ENCODE measurements at regions not wholly inside any gene's neighbourhood (a gene's known extent, or its start where the extent isn't known, plus 50 kb on each side); places are given as distances from the start of the nearest gene placed in this dataset.
"Not testable (repeated sequence)": the region's sequence is repeated elsewhere in the genome, so short reads cannot be mapped to it uniquely, and the experiment has no call there.

DNA sequence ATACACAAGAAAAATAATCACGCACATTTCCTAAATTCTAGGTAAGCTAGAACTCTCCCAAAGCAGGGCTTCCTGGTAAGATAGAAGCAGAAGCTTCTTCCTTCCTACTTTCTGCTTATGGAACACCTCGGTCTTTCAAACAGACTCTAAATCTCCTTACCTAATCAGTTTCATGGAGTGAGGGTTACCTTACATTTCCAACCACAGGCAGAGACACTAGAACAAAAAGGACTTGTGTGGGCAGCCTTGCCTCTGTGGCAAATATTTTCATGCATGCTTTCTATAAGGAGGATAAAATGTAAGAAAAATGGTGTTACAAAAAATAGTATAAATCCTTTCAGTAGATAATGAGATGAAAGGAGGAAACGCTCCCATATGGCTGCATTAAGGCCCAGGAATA is 386.3 kb upstream of the SMIM30 start:
- no peak overlapping the region for H4K91ac ChIP-seq (ENCODE audit: low read depth, low read length)
- WGBS (ENCODE audit: extremely low coverage, insufficient coverage, insufficient read length) = no CpG with 5 or more reads among the region's 3 CpGs

DNA sequence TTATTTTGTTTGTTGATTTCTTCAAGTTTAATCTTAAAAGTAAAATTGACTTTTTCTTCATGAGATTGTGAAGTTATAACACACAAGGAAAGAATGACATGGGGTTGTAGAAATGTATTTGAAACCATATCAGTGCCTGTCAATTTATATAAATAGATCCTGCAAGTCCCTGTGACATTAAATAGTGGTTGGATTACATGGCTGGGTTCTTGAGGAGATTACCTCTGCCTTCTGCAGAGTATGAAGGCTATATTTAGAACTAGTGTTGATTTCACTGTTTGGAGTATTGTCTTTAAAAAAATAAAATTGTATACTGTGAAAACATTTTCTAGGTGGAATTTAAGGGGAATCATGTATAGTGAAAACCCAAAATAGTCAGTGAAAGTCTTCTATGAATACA is 385.8 kb upstream of the SMIM30 start:
- no peak overlapping the region for H3K4me2 ChIP-seq (ENCODE audit: low read length)
- no peak overlapping the region for H4K12ac ChIP-seq (ENCODE audit: low read depth, low read length)
- H3K14ac ChIP-seq (ENCODE audit: low read length) = no peak overlapping the region
- H3K23ac ChIP-seq (ENCODE audit: low read length) = no peak overlapping the region
- H3K18ac ChIP-seq (ENCODE audit: low read length) = no peak overlapping the region
- H2AK5ac ChIP-seq (ENCODE audit: low read length) = no peak overlapping the region
- H3K9ac ChIP-seq (ENCODE audit: low read length) = no peak overlapping the region
- H3K79me2 ChIP-seq (ENCODE audit: control insufficient read depth, insufficient read depth, low read length, poor library complexity) = no peaks in the 10 kb centered on the region
- no peaks in the 10 kb centered on the region for H3K79me1 ChIP-seq (ENCODE audit: low read length)
- H3K4ac ChIP-seq (ENCODE audit: low read depth, low read length) = no peak overlapping the region
- H2BK120ac ChIP-seq (ENCODE audit: insufficient read depth, low read length, poor library complexity) = no peak overlapping the region
- no peak overlapping the region for H4K8ac ChIP-seq (ENCODE audit: low read depth, low read length)
- no peaks in the 10 kb centered on the region for H3K4me1 ChIP-seq (ENCODE audit: control insufficient read depth in 1 of 2, insufficient read depth in 2 of 2, low read length in 2 of 2)
- H2BK12ac ChIP-seq (ENCODE audit: low read length) = no peak overlapping the region
- H3K27ac ChIP-seq (ENCODE audit: low read depth, low read length) = no peak overlapping the region
- no peak overlapping the region for H3K4me3 ChIP-seq (ENCODE audit: low read depth, low read length)
- DNase-seq = no peak
- H3K27me3 ChIP-seq (ENCODE audit: insufficient read depth, low read length) = no peaks in the 10 kb centered on the region
- H2AFZ ChIP-seq (ENCODE audit: insufficient read depth, low read length, poor library complexity) = no peak overlapping the region
- H2BK5ac ChIP-seq (ENCODE audit: low read depth, low read length, poor library complexity) = no peak overlapping the region
- no peak overlapping the region for H4K91ac ChIP-seq (ENCODE audit: low read depth, low read length)
- H3K36me3 ChIP-seq (ENCODE audit: control insufficient read depth in 1 of 2, insufficient read depth in 2 of 2, low read length in 2 of 2) = no peaks in the 10 kb centered on the region
- H3K9me3 ChIP-seq (ENCODE audit: insufficient read depth, low read depth, low read length) = no peaks in the 10 kb centered on the region

More for the DNA sequence above, 386.3 kb upstream of the SMIM30 start:
- Histone ChIP-seq H2BK5ac (ENCODE audit: low read depth, low read length, poor library complexity) (no peak overlapping the region), H3K4me3 (ENCODE audit: low read depth, low read length) (no peak overlapping the region), H3K79me2 (ENCODE audit: control insufficient read depth, insufficient read depth, low read length, poor library complexity) (no peaks in the 10 kb centered on the region), H3K36me3 (ENCODE audit: control insufficient read depth in 1 of 2, insufficient read depth in 2 of 2, low read length in 2 of 2) (no peaks in the 10 kb centered on the region), H4K12ac (ENCODE audit: low read depth, low read length) (no peak overlapping the region), H3K23ac (ENCODE audit: low read length) (no peak overlapping the region), H3K79me1 (ENCODE audit: low read length) (no peaks in the 10 kb centered on the region), H3K14ac (ENCODE audit: low read length) (no peak overlapping the region), H3K9ac (ENCODE audit: low read length) (no peak overlapping the region), H4K8ac (ENCODE audit: low read depth, low read length) (no peak overlapping the region), H2BK12ac (ENCODE audit: low read length) (no peak overlapping the region), H3K27me3 (ENCODE audit: insufficient read depth, low read length) (no peaks in the 10 kb centered on the region), H2AFZ (ENCODE audit: insufficient read depth, low read length, poor library complexity) (no peak overlapping the region), H2BK120ac (ENCODE audit: insufficient read depth, low read length, poor library complexity) (no peak overlapping the region), H2AK5ac (ENCODE audit: low read length) (no peak overlapping the region), H3K4me1 (ENCODE audit: control insufficient read depth in 1 of 2, insufficient read depth in 2 of 2, low read length in 2 of 2) (no peaks in the 10 kb centered on the region), H3K4me2 (ENCODE audit: low read length) (no peak overlapping the region), H3K9me3 (ENCODE audit: insufficient read depth, low read depth, low read length) (no peaks in the 10 kb centered on the region), H3K4ac (ENCODE audit: low read depth, low read length) (no peak overlapping the region), H3K18ac (ENCODE audit: low read length) (no peak overlapping the region), H3K27ac (ENCODE audit: low read depth, low read length) (no peak overlapping the region)
- DNase-seq = no peak

DNA sequence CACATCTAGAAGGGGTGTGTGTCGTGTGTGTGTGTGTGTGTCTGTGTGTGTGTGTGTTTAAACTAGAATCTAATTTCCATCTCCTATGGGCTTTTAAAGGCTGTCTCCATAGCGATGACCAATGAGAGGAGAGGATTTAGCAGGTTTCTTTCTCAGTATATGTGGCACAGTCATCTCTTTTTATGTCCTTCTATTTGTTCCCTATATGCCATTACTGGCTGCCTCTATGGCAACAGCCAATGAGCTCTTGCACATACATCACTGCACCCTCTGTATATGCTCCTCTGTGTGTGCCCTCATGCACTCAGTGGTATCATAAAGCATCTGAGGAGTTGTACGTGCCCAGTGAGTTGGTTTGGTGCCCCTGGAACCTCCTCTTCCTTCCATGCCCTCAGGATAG is 378.2 kb upstream of the SMIM30 start:
- not testable (repeated sequence) for H3K36me3 ChIP-seq (ENCODE audit: control insufficient read depth in 1 of 2, insufficient read depth in 2 of 2, low read length in 2 of 2); H2BK5ac ChIP-seq (ENCODE audit: low read depth, low read length, poor library complexity); H4K91ac ChIP-seq (ENCODE audit: low read depth, low read length); H2AK5ac ChIP-seq (ENCODE audit: low read length); H4K8ac ChIP-seq (ENCODE audit: low read depth, low read length); H3K14ac ChIP-seq (ENCODE audit: low read length); H2AFZ ChIP-seq (ENCODE audit: insufficient read depth, low read length, poor library complexity); H3K4me2 ChIP-seq (ENCODE audit: low read length); H3K9ac ChIP-seq (ENCODE audit: low read length); H2BK12ac ChIP-seq (ENCODE audit: low read length); H3K9me3 ChIP-seq (ENCODE audit: insufficient read depth, low read depth, low read length); H3K27me3 ChIP-seq (ENCODE audit: insufficient read depth, low read length); H3K4ac ChIP-seq (ENCODE audit: low read depth, low read length); H4K12ac ChIP-seq (ENCODE audit: low read depth, low read length); H3K79me1 ChIP-seq (ENCODE audit: low read length); H3K27ac ChIP-seq (ENCODE audit: low read depth, low read length); DNase-seq; H3K18ac ChIP-seq (ENCODE audit: low read length); H2BK120ac ChIP-seq (ENCODE audit: insufficient read depth, low read length, poor library complexity); H3K23ac ChIP-seq (ENCODE audit: low read length); H3K79me2 ChIP-seq (ENCODE audit: control insufficient read depth, insufficient read depth, low read length, poor library complexity); H3K4me1 ChIP-seq (ENCODE audit: control insufficient read depth in 1 of 2, insufficient read depth in 2 of 2, low read length in 2 of 2); H3K4me3 ChIP-seq (ENCODE audit: low read depth, low read length)
- no CpG with 5 or more reads among the region's 3 CpGs for WGBS (ENCODE audit: extremely low coverage, insufficient coverage, insufficient read length)

DNA sequence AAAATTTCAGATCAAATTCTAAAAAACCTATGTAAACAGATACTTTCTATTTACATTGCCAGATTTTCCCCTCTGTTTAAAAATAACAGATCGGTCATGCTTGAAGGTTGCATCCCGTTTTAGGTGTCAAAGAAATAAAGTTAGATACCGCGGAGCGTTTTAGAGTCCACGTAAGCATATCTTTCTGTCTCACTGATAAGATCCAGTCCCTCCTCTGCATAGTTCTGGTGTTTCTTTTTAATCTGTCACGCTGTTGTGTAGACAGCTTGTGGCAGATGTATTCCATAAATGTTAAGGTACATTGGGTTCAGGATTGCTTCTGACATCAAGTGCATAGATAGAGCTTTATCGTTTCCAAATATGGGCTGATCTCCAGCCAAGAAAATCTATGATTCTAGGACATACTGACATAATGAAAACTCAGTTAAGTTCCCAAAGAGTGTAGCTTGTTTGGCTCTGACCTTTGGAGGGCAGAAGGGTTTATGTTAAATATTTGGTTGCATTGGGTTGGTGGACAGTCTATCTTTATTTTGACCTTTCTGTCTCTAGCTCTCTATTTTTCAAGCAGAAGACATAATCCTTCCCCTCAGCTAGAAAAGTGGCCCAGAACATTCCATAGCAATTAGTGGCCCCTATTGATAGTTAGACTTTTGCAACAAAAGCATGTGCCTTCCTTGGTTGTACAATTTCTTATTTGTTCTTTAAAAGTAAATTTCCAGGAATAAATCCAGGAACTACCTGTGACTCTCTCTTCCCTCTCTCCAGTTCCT is 376.6 kb upstream of the SMIM30 start:
- H3K14ac ChIP-seq (ENCODE audit: low read length); H3K23ac ChIP-seq (ENCODE audit: low read length); H3K4me2 ChIP-seq (ENCODE audit: low read length); H3K79me2 ChIP-seq (ENCODE audit: control insufficient read depth, insufficient read depth, low read length, poor library complexity); H2BK120ac ChIP-seq (ENCODE audit: insufficient read depth, low read length, poor library complexity); H2AFZ ChIP-seq (ENCODE audit: insufficient read depth, low read length, poor library complexity); H4K8ac ChIP-seq (ENCODE audit: low read depth, low read length); H3K36me3 ChIP-seq (ENCODE audit: control insufficient read depth in 1 of 2, insufficient read depth in 2 of 2, low read length in 2 of 2); H4K12ac ChIP-seq (ENCODE audit: low read depth, low read length); H3K79me1 ChIP-seq (ENCODE audit: low read length); H2AK5ac ChIP-seq (ENCODE audit: low read length); DNase-seq; H3K9ac ChIP-seq (ENCODE audit: low read length); H2BK12ac ChIP-seq (ENCODE audit: low read length); H3K9me3 ChIP-seq (ENCODE audit: insufficient read depth, low read depth, low read length); H2BK5ac ChIP-seq (ENCODE audit: low read depth, low read length, poor library complexity); H3K27me3 ChIP-seq (ENCODE audit: insufficient read depth, low read length); H3K4me1 ChIP-seq (ENCODE audit: control insufficient read depth in 1 of 2, insufficient read depth in 2 of 2, low read length in 2 of 2); H3K27ac ChIP-seq (ENCODE audit: low read depth, low read length); H3K18ac ChIP-seq (ENCODE audit: low read length); H4K91ac ChIP-seq (ENCODE audit: low read depth, low read length); H3K4ac ChIP-seq (ENCODE audit: low read depth, low read length); H3K4me3 ChIP-seq (ENCODE audit: low read depth, low read length): not testable (repeated sequence)
- no CpG with 5 or more reads among the region's 8 CpGs for WGBS (ENCODE audit: extremely low coverage, insufficient coverage, insufficient read length)
